ENCODE measurements at regions not wholly inside any gene's neighbourhood (a gene's known extent, or its start where the extent isn't known, plus 50 kb on each side); places are given as distances from the start of the nearest gene placed in this dataset.

- TF ChIP-seq, protein P1, sequence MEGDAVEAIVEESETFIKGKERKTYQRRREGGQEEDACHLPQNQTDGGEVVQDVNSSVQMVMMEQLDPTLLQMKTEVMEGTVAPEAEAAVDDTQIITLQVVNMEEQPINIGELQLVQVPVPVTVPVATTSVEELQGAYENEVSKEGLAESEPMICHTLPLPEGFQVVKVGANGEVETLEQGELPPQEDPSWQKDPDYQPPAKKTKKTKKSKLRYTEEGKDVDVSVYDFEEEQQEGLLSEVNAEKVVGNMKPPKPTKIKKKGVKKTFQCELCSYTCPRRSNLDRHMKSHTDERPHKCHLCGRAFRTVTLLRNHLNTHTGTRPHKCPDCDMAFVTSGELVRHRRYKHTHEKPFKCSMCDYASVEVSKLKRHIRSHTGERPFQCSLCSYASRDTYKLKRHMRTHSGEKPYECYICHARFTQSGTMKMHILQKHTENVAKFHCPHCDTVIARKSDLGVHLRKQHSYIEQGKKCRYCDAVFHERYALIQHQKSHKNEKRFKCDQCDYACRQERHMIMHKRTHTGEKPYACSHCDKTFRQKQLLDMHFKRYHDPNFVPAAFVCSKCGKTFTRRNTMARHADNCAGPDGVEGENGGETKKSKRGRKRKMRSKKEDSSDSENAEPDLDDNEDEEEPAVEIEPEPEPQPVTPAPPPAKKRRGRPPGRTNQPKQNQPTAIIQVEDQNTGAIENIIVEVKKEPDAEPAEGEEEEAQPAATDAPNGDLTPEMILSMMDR (IDR thresholded peaks at IDR 0.05), result no peak
- TF ChIP-seq POLR2A (IDR thresholded peaks at IDR 0.05), result no peak
- TF ChIP-seq EP300 (IDR thresholded peaks at IDR 0.05), result no peak
These were observed 177.0 kb upstream of the ZMIZ1 start for GRCh38 chr10:78891741-78892140.

Measured in tibial nerve (tissue), 4 donors.